H9 (cell line): ENCODE measurements at regions not wholly inside any gene's neighbourhood (a gene's known extent, or its start where the extent isn't known, plus 50 kb on each side); places are given as distances from the start of the nearest gene placed in this dataset.

Experiments used
- DNase-seq: peaks from one replicate; pipeline ENCODE4 v3.0.0-alpha.2; 2017
- H2AFZ ChIP-seq: one replicate; pipeline ENCODE4 v1.6.1; 2013; ENCODE audit warnings: mild to moderate bottlenecking, low read length, control low read depth, moderate library complexity
- H2AK5ac ChIP-seq: 2 replicates; pipeline ENCODE4 v1.6.1; 2013; ENCODE audit warnings: low read length, control low read depth, mixed read lengths; ENCODE audit not compliant: insufficient read length
- H2BK120ac ChIP-seq: one replicate; pipeline ENCODE4 v1.6.1; 2013; ENCODE audit warnings: low read depth, mild to moderate bottlenecking, low read length, control low read depth, inconsistent platforms; ENCODE audit not compliant: poor library complexity, severe bottlenecking
- H2BK12ac ChIP-seq: 2 replicates; pipeline ENCODE4 v1.6.1; 2013; ENCODE audit warnings: low read length, control low read depth, mixed read lengths, low read depth; ENCODE audit not compliant: insufficient read length
- H2BK15ac ChIP-seq: 2 replicates; pipeline ENCODE4 v1.6.1; 2013; ENCODE audit warnings: low read depth, low read length, control low read depth
- H2BK20ac ChIP-seq: one replicate; pipeline ENCODE4 v1.6.1; 2013; ENCODE audit warnings: low read depth, mild to moderate bottlenecking, low read length, control low read depth, inconsistent platforms; ENCODE audit not compliant: poor library complexity, severe bottlenecking
- H2BK5ac ChIP-seq: 2 replicates; pipeline ENCODE4 v1.6.1; 2013; ENCODE audit warnings: low read length, control low read depth, mixed read lengths; ENCODE audit not compliant: insufficient read length
- H3K14ac ChIP-seq: 2 replicates; pipeline ENCODE4 v1.6.1; 2013; ENCODE audit warnings: low read length, control low read depth; ENCODE audit not compliant: insufficient read depth
- H3K18ac ChIP-seq: 2 replicates; pipeline ENCODE4 v1.6.1; 2013; ENCODE audit warnings: low read depth, mild to moderate bottlenecking, mixed read lengths, low read length, control low read depth; ENCODE audit not compliant: insufficient read length
- H3K23ac ChIP-seq: 2 replicates; pipeline ENCODE4 v1.6.1; 2013; ENCODE audit warnings: low read length, control low read depth, mixed read lengths, low read depth; ENCODE audit not compliant: insufficient read length
- H3K23me2 ChIP-seq: 2 replicates; pipeline ENCODE4 v1.6.1; 2013; ENCODE audit warnings: low read depth, mild to moderate bottlenecking, mixed read lengths, low read length, control low read depth; ENCODE audit not compliant: insufficient read length, poor library complexity, severe bottlenecking
- H3K27ac ChIP-seq: 2 replicates; pipeline ENCODE4 v1.5.1; 2013; ENCODE audit warnings: low read length, control low read depth, mixed read lengths, low read depth; ENCODE audit not compliant: insufficient read length
- H3K27me3 ChIP-seq: 2 replicates; pipeline ENCODE4 v1.6.1; 2013; ENCODE audit warnings: low read length, control low read depth, inconsistent platforms; ENCODE audit not compliant: insufficient read depth
- H3K4ac ChIP-seq: 2 replicates; pipeline ENCODE4 v1.6.1; 2013; ENCODE audit warnings: low read depth, mild to moderate bottlenecking, control low read depth, inconsistent platforms, low read length, moderate library complexity
- H3K4me1 ChIP-seq: 2 replicates; pipeline ENCODE4 v1.6.1; 2013; ENCODE audit warnings: low read length, control low read depth, inconsistent platforms; ENCODE audit not compliant: insufficient read depth
- H3K4me2 ChIP-seq: 2 replicates; pipeline ENCODE4 v1.6.1; 2013; ENCODE audit warnings: low read length, control low read depth, mixed read lengths; ENCODE audit not compliant: insufficient read length, insufficient read depth
- H3K56ac ChIP-seq: 2 replicates; pipeline ENCODE4 v1.6.1; 2013; ENCODE audit warnings: low read depth, mild to moderate bottlenecking, mixed read lengths, low read length, control low read depth; ENCODE audit not compliant: insufficient read length
- H3K79me1 ChIP-seq: 2 replicates; pipeline ENCODE4 v1.6.1; 2013; ENCODE audit warnings: low read depth, mild to moderate bottlenecking, moderate library complexity, low read length, control low read depth, inconsistent platforms; ENCODE audit not compliant: insufficient read depth, poor library complexity, severe bottlenecking
- H3K79me2 ChIP-seq: 2 replicates; pipeline ENCODE4 v1.6.1; 2013; ENCODE audit warnings: low read length, control low read depth, inconsistent platforms; ENCODE audit not compliant: insufficient read depth
- H3K9ac ChIP-seq: 2 replicates; pipeline ENCODE4 v1.6.1; 2013; ENCODE audit warnings: low read length, control low read depth, mixed read lengths; ENCODE audit not compliant: insufficient read length; ENCODE audit errors: extremely low read depth
- H3K9me3 ChIP-seq: one replicate; pipeline ENCODE4 v1.6.1; 2013; ENCODE audit warnings: low read depth, low read length, inconsistent platforms; ENCODE audit not compliant: control insufficient read depth
- H3T11ph ChIP-seq: one replicate; pipeline ENCODE4 v1.6.1; 2013; ENCODE audit warnings: mild to moderate bottlenecking, low read length, control low read depth, inconsistent platforms
- H4K20me1 ChIP-seq: one replicate; pipeline ENCODE4 v1.6.1; 2013; ENCODE audit not compliant: control insufficient read depth, insufficient read length, insufficient read depth
- H4K5ac ChIP-seq: 2 replicates; pipeline ENCODE4 v1.6.1; 2013; ENCODE audit warnings: low read depth, mild to moderate bottlenecking, mixed read lengths, low read length, control low read depth; ENCODE audit not compliant: insufficient read length
- H4K8ac ChIP-seq: replicated peaks from 2 replicates; pipeline ENCODE4 v1.6.1; 2013; ENCODE audit warnings: low read length, control low read depth, mixed read lengths, low read depth; ENCODE audit not compliant: insufficient read length
- H4K91ac ChIP-seq: 2 replicates; pipeline ENCODE4 v1.6.1; 2013; ENCODE audit warnings: low read depth, mild to moderate bottlenecking, moderate library complexity, mixed read lengths, low read length, control low read depth; ENCODE audit not compliant: insufficient read length
- H3K27ac Mint-ChIP-seq, 3 experiments: 2 replicates in 2 of 3; 3 replicates in 1 of 3; pipeline ENCODE4 v1.8.0; 2020 to 2021; ENCODE audit warnings: mixed read lengths in 3 of 3, mild to moderate bottlenecking in 1 of 3, moderate library complexity in 1 of 3
- H3K27me3 Mint-ChIP-seq: 2 replicates; pipeline ENCODE4 v1.8.0; 2021; ENCODE audit warnings: low read depth, mild to moderate bottlenecking, moderate library complexity, mixed read lengths
- H3K36me3 Mint-ChIP-seq, 3 experiments: 2 replicates in 2 of 3; 3 replicates in 1 of 3; pipeline ENCODE4 v1.8.0; 2020 to 2021; ENCODE audit warnings: low read depth in 3 of 3, mixed read lengths in 3 of 3; ENCODE audit not compliant: insufficient read depth in 1 of 3
- H3K4me1 Mint-ChIP-seq, 2 experiments: 2 replicates each; pipeline ENCODE4 v1.8.0; 2020; ENCODE audit warnings: mixed read lengths in 2 of 2
- H3K4me3 Mint-ChIP-seq, 2 experiments: 2 replicates in 1 of 2; 3 replicates in 1 of 2; pipeline ENCODE4 v1.8.0; 2020 to 2021; ENCODE audit warnings: mild to moderate bottlenecking in 2 of 2, mixed read lengths in 2 of 2, moderate library complexity in 1 of 2
- H3K9me3 Mint-ChIP-seq, 2 experiments: 2 replicates in 1 of 2; 3 replicates in 1 of 2; pipeline ENCODE4 v1.8.0; 2020; ENCODE audit warnings: mild to moderate bottlenecking in 2 of 2, mixed read lengths in 2 of 2, moderate library complexity in 1 of 2
- CTCF ChIP-seq: fragments of 200-600 bp; sonication (generic); conservative IDR thresholded peaks from 3 replicates; pipeline ENCODE4 v1.8.0; 2021; ENCODE audit warnings: antibody characterized with exemption, mild to moderate bottlenecking
- WGBS: extraction: QIAGEN DNeasy Blood & Tissue Kit; methylation state at CpG from one replicate; pipeline ENCODE4 v1.1.7; 2013; ENCODE audit warnings: missing lambda C conversion rate, low lambda C conversion rate, mixed read lengths; ENCODE audit not compliant: insufficient read length; ENCODE audit errors: extremely low coverage; 5-methylcytosine and 5-hydroxymethylcytosine counted together

- H2BK12ac ChIP-seq, result no peak overlapping the region
- peaks cover 3% of the 10 kb centered on the region in 2 experiments; a peak in 3 of 5 replicates for H3K9me3 Mint-ChIP-seq
- H3K4me1 ChIP-seq, result no peaks in the 10 kb centered on the region; the same call in 1 of the 2 replicates
- no peak overlapping the region for H3K14ac ChIP-seq
- no peak overlapping the region for H2BK5ac ChIP-seq
- H3K27ac Mint-ChIP-seq, result no peak overlapping the region
- no peak overlapping the region for H2AFZ ChIP-seq
- peaks cover 6% of the 10 kb centered on the region for H3K9me3 ChIP-seq
- H2AK5ac ChIP-seq, result no peak overlapping the region
- H4K91ac ChIP-seq, result no peak overlapping the region
- H2BK15ac ChIP-seq, result no peak overlapping the region
- H3K27me3 ChIP-seq, result no peaks in the 10 kb centered on the region
- H4K20me1 ChIP-seq, result no peaks in the 10 kb centered on the region
- H3K23ac ChIP-seq, result no peak overlapping the region
- no peaks in the 10 kb centered on the region for H3K23me2 ChIP-seq
- no peak overlapping the region for H3K4me3 Mint-ChIP-seq
- no peaks in the 10 kb centered on the region for H3K4me1 Mint-ChIP-seq
- H2BK20ac ChIP-seq, result no peak overlapping the region
- no peak overlapping the region for H2BK120ac ChIP-seq
- no peak overlapping the region for H3K4ac ChIP-seq
- DNase-seq, result no peak
- H3K79me2 ChIP-seq, result no peaks in the 10 kb centered on the region
- no peak overlapping the region for H3K18ac ChIP-seq
- peaks cover 1% of the 10 kb centered on the region for H3K27me3 Mint-ChIP-seq
- peaks cover 0 to 2% (median 0%) of the 10 kb centered on the region in 3 experiments; a peak in 1 of 7 replicates for H3K36me3 Mint-ChIP-seq
- H3T11ph ChIP-seq, result no peak overlapping the region
- no peak for TF ChIP-seq CTCF
- H3K4me2 ChIP-seq, result no peak overlapping the region
- no peak overlapping the region for H4K8ac ChIP-seq
- no peak overlapping the region for H3K56ac ChIP-seq
- no peaks in the 10 kb centered on the region for H3K79me1 ChIP-seq
- no peak overlapping the region for H3K27ac ChIP-seq
- WGBS, result no CpG with 5 or more reads among the region's 3 CpGs
- H4K5ac ChIP-seq, result no peak overlapping the region
- no peak overlapping the region for H3K9ac ChIP-seq
These were observed 134.7 kb downstream of the GAS1 start for GRCh38 chr9:86812616-86813015.
